GM18519 (cell line): ENCODE measurements at regions not wholly inside any gene's neighbourhood (a gene's known extent, or its start where the extent isn't known, plus 50 kb on each side); places are given as distances from the start of the nearest gene placed in this dataset.
"Not testable (repeated sequence)": the region's sequence is repeated elsewhere in the genome, so short reads cannot be mapped to it uniquely, and the experiment has no call there.

ENCODE experiments used
- ATAC-seq: cut with Tn5 transposase; IDR thresholded peaks from one replicate; pipeline ENCODE4 v1.9.1; 2021; ENCODE audit warnings: mild to moderate bottlenecking, moderate library complexity; ENCODE audit not compliant: unreplicated experiment, low FRiP score

DNA sequence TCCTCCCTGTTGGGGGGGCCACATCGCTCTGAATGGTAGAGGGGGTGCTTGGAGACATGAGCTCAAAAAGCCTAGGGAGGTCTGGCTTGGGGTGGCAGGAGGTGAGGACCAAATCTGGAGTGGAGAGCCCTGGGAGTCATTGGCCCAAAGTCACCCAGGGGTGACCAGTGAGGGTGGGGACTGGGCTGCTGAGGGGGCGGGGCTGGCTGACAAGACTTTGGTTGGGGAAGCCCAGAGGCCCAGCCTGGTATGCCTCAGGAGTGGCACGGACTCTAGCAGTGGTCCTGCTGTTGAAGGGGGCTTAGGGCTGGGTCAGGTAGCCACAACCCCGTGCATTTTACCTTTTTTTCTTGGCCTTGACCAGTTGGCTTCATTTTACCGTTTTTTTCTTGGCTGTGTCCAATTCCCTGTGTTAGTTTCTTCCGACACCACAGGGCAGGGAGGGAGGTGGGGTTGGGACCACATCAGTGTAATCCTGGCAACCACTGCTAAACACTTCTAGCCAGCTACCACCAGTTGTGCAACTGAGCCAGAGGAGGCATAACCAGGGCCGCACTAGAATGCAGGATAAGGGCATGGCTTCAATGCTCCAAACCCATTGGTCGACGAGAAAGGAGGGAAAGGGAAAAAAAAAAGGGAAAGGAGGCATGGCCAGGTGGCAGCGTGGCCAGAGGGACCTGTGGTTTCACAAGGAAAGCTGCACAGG lies 105.3 kb upstream of the C2CD4B start:
- ATAC-seq = no peak

DNA sequence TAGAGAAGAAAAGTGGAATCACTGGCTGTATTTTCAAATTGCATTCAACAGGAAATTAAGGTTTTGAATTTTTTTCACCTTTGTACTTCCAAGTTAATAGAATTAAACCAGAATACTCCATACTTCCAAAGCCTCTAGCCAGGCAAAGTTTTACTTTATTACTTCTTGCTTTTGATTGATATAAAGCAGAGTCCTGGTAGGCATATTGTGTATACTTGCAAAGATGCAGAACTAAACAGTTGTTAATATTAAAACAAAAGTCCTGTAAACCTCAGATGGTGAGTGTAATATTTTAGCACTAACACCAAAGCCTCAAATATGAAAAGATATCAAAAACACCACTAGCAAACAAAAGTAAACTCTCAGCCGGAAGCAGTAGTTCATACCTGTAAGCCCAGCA lies 107.2 kb upstream of the C2CD4B start:
- ATAC-seq = no peak

DNA sequence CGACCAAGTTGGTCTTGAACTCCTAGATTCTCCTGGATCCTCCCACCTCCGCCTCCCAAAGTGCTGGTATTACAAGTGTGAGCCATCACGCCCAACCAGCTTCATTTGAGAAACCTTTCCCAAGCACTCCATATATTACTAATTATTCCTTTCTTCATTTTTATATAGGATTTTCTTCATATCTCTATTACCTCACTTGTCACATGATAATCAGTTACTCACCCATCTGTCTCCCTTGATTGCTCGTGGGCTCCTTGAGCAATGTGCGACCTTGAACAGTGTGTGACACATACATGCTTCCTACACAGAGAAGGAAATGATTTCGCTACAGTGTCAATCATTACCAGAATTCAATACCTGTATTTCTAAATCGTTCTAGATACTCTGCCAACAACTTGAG lies 110.7 kb upstream of the C2CD4B start:
- no peak for ATAC-seq

DNA sequence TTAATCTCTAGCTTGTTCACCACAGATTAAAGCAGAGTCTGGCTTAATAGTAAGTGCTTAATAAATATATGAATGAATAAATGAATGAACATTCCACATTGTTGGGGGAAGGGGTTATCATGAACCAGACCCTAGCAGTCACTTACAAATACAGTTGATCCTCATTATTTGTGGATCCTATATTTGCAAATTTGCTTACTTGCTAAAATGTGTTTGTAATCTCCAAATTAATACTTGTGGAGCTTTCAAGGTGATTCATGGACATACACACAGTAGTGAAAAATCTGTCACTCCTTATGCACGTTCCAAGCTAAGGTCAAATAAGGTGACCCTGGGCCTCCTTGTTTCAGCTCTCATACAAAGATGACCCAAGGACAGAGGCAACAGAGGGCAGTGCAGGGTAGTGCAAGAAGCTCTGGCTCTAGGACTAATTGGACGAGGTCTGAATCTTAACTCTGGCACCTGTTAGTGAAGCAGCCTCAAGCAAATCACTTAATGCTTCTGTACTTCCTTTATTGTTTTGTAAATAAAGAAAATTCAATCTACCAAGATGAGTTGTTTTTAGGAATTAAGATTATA lies 112.8 kb upstream of the C2CD4B start:
- no peak for ATAC-seq

DNA sequence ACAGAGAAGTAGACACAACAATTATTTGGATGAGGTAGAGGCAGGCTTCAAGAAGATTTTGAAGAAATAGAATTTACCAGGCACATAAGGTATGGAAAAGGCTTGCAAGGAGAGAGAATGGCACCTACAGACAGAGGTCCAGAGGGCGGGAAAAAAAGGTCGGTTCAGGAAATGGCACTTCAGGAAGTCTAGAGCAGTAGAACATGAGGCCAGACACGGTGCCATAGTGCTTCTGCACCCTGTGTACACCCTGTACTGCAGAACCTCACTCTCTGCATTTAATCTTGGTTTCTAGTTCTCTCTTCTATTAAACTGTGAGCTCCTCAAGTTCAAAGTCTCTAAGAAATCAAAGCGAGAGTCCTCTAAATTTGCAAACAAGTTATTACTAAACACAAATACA lies 113.4 kb upstream of the C2CD4B start:
- ATAC-seq = no peak

DNA sequence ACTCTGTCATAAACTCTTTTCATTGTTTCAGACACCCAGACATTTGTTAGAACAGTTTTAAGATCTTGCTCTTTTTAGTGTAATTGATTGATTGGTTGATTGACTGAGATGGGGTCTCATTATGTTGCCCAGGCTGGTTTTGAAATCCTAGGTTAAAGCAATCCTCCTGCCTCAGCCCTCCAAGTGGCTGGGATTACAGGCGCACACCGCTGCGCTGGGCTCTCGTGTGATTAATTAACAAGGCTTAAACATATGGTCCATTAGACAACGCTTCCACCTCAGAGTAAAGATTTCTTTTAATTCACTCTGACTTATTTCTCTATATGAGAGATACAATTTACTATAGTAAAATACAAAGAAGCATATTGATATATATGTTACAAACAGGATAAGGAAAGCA lies 114.0 kb upstream of the C2CD4B start:
- no peak for ATAC-seq

DNA sequence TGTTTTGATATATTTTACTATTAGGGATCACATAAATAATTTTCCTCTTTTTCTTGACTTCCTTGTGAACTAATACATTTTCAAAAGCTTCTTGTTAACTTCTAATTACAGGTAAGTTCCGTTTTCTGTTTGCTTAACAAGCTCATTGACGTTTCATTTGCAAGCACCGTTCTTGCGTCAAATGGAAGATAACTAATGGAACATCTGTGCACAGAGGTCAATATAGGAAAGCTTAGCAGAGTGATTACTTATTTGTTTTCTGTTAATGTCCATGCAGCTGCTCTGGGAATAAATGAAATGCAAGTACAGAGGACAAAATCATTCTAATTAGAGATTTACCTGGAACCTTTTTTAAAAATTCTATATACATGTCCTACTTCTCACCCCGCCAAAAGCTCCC lies 115.5 kb upstream of the C2CD4B start:
- no peak for ATAC-seq

DNA sequence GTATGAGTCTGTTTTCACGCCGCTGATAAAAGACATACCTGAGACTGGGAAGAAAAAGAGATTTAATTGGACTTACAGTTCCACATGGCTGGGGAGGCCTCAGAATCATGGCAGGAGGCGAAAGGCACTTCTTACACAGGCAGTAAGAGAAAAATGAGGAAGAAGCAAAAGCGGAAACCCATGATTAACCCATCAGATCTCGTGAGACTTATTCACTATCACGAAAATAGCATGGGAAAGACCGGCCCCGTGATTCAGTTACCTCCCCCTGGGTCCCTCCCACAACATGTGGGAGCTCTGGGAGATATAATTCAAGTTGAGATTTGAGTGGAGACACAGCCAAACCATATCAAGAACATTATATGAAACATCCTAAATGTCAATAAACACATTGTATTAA lies 116.7 kb upstream of the C2CD4B start:
- not testable (repeated sequence) for ATAC-seq

DNA sequence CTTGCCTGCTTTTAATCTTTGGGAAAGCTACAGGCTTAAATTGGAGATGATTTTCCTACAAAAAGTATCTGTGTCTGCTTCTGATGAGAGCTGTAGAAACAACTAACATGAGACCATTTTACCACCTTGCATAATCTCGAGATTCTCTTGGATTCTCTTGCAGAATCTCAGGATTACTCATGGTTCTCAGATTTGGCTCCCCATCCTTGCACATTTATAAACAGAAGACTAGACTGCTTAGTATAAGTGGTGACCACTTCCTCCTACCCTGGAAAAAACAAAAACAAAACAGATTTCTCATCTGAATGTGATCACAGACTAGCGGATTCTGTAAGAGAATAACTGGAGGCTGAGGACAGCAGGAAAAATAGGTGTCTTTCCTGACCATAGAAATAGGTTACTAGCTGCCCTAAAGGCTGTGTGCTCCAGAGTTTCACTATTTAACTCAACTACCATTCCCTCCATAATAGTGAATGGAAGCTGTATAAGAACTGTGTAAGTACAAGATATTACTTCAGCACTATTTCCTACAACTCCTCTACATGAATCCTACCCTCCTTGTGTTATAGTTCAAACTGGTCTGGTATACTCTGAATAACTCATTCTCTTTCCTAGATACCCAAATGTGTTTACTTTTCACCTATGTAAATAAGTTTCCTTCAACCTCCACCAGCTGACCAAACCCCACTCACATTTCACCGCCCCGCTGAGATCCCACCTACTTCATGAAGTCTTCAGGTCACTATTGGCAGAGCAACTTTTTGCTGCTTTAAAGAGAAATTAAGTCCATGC lies 122.2 kb upstream of the C2CD4B start:
- ATAC-seq = no peak

DNA sequence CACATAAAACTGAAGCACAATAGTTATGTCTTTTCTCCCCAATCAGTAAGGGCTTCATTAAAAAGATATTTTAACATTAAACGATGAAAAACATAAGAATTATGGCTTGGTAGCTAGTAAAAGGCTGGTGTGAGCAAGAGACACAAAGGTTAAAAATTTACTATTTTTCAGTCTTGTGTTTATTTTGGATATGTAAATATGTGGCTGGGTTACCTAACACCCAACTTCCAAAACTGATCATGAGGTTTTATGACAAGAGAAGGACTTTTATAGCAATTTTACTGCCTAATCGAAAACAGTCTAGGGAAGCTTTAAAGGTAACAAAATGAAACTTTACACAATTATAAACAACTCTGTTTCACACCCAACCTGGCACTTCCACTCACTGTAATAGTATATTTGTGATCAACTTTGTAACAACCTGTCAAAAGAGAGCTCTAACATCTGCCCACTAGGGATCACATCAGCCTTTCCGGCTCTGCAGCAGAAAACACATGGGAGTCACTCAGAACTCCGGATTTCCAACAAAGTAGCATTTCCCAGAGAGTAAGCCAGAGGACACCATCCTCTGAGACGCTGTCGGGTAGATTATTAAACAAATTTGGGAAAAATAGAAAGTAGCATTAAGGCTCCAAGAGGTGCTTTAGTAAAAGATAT lies 123.4 kb upstream of the C2CD4B start:
- ATAC-seq = no peak

DNA sequence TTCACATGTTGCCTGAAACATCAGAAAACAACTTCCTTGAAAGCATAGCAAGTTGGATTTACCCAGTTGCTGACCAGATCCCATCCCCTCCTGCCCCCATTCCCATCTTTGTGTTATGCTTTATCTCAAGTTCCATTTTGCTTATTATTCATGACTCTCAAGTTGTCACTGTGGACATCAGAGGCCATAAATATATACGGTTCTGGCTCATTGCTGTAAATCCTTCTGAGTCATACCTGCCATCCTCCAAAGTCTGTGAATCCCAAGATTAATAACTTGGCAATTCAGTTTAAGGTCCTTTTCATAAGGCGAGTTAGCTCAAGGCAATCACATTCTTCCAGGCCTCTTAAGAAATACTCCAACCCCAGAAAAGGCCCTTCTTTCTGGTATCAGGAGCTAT lies 126.2 kb upstream of the C2CD4B start:
- no peak for ATAC-seq

DNA sequence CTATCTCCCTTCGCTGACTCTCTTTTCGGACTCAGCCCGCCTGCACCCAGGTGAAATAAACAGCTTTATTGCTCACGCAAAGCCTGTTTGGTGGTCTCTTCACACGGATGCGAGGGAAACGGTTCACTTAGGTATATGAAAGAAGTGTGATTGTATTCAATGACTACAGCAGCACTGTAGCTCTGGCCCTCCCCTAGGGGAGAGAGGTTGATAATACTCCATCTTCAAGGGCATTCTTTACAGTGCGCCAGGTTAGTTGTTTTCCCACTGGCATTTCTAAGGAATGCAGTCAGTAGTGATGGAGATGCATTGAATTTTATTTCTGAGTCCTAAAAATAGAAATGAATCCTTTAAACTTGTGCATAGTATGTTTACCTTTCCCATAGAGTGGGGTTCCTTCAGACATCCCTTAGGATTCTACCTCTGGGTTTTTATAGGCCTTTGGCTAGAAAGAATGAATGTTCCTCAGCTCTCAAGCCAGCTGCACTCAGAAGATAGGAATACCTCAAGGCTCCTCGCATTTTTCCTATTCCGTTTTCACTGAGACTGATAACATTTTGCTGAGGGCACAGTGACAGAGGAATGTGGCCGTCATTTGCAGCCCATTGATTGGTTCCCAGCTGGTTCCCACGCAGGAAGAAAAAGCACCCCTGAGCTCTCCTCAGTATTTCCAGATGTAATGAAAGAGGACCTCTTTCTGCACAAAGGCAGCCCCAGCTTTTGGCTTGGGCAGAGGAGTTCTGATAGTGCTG lies 131.8 kb upstream of the C2CD4B start:
- ATAC-seq = no peak

DNA sequence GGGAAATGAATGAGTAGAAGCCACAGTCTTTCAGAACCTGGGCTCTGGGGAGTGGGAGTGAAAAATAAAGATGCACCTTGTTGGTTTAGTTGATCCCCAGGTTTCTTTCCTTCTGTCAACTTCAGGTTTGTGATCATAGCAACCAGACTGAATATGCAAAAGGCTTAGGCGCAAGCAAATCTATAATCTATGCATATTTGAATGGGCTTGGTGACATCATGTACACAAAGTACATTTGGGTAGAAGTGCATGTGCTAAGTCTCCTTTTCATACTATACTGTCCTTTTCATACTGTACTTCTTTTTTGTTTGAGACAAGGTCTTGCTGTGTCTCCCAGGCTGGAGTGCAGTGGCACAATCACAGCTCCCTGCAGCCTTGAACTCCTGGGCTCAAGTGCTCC lies 132.4 kb upstream of the C2CD4B start:
- ATAC-seq = no peak

DNA sequence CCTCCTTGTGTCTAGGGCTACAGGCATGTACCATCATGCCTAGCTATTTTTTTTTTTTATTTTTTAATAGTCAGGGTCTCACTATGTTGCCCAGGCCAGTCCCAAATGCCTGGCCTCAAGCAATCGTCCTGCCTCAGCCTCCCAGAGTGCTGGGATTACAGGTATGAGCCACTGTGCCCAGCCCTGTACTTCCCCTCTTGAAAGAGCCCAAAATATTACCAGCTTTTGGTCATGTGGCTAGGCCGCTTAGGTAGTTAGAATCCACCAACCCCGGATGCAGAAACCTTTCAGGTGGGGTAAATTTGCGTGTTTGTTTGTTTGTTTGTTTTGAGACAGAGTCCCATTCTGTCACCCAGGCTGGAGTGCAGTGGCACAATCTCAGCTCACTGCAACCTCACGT lies 132.8 kb upstream of the C2CD4B start:
- ATAC-seq = no peak

DNA sequence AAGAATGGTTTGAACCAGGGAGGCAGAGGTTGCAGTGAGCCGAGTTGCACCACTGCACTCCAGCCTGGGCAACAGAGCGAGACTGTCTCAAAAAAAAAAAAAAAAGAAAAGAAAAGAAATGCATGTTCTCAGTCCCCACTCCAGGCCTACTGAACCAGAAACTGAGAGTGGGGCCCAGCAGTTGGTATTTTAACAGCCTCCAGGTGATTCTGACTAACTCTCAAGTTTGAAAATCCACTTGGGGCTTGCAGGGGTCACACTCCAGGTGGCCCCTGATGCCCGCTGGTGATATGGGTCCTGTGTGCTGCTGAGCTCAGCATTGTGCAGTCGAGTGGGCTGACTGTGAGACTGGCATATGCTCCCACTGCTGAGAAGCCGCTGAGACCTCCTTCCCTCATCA lies 133.7 kb upstream of the C2CD4B start:
- no peak for ATAC-seq

DNA sequence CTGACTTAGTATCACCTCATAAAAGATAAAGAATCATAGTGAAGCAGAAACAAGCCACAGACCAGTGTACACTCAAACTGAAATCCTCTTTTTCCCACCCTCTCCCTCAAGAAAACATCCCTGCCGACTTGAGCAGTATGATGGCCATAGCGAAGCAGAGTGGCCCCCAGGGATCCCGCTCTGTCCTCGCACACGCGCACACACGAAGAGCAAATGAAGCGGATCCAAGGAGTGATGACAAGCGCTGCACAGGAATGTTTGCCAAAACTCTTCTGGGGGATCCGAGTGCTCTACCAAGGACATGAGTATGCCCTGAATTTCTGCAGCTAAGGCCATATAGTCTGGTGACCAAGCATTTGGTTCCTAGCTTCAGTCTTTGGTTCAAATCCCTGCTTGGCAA lies 134.5 kb upstream of the C2CD4B start:
- ATAC-seq = no peak

DNA sequence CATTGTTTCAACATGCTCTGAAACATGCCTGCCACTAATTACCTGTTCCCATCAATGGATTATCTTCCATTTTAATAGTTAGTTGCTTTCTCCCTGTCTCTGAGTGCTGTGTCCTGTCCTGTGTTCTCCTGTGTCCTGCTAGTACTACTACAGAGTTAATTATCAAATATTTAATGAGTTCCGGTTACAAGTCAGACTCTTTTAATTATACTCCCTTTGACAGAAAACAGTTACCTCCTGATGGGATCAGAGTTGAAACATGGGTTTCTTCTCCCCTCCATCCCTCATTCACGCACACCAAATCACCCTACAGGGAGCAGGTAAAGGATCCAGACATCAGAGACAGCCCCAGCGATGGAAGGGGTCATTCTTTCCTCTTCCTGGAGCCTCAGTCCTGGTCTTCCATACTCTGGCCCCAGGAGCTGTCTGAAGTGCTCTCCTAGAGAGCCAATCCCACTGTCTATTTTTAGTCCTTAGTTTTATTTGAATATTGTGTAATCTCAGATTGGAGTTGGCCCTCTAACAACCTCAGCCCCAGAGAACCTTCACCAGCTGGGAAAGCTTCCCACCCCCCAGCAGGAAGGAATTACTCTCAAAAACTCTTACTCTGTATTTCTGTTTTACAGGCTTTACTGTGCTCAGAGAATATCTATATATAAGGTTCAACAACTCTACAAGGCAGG lies 137.0 kb upstream of the C2CD4B start:
- no peak for ATAC-seq

DNA sequence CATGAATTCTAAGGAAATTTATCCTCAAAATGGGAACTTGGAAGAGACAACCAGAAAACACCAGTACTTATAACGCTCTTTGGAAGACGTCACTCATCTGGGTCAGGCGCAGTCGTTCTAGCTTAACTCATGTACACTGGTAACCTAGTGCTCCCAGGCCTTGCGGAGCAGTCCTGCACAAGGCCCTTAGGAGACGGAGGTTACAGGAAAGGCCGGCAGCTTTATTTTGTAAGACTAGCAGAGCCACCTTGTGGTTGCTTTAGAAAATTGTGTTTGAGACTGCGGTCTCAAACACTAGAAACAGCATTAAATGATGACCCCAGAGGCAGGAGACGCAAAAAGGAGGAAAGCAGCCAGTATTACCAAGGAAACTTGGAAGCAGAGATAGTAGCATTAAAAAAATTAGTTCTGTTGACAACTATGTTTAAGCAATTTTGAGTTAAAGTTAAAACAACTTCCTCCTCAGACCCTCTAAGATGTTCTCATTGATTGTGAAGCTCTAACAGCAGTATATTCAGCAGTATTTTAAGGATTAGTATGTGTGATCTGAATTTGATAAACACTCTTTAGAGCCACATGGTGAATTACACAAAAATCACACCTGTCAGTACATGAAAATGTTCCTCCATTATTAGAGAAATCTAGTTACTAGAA lies 141.9 kb upstream of the C2CD4B start:
- no peak for ATAC-seq

DNA sequence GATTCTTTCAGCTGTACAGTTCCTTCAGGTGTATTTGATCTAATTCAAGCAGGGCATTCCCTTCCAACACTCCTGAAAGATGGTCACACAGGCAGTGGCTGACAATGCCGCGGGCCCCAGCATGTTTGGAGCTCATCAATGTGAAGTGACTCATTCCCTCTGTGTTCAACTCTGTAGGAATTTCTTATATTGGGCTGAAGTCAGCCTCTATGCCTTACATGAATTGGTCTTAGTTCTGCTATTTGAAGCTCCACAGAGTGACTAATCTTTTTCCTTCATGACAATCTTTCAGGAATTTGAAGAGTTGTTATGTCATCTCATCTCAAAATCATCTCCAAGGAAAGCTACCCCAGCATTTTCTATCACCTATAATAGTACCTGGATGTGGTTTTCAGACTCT lies 142.5 kb upstream of the C2CD4B start:
- ATAC-seq = no peak
